IMR-90 (cell line): ENCODE measurements at regions not wholly inside any gene's neighbourhood (a gene's known extent, or its start where the extent isn't known, plus 50 kb on each side); places are given as distances from the start of the nearest gene placed in this dataset.
A peak's percentile ranks its signal among the peaks of the same experiment; 100 is the strongest.

Source experiments
- ATAC-seq: fragments of 200-7000 bp; cut with Tn5 transposase; 2 replicates; pipeline ENCODE4 v1.9.1; 2020; ENCODE audit warnings: low read depth, mild to moderate bottlenecking, moderate library complexity
- BruUV-seq: library from RNA; stranded (reverse); fragments of 400-500 nt; replicated peaks from 2 replicates; lab custom pipeline; 2021; lab: Mats Ljungman, UMichigan
- CTCF ChIA-PET: fragments of 300-600 bp; formaldehyde crosslinking; extraction: SDS; loops from one replicate; lab custom pipeline; 2021; ENCODE audit warnings: antibody characterized with exemption; lab: Yijun Ruan, JAX
- POLR2A ChIA-PET: fragments of 300-600 bp; sonication (Branson Sonifier 250); formaldehyde crosslinking; loops from one replicate; lab custom pipeline; 2022; ENCODE audit warnings: antibody characterized with exemption; ENCODE audit not compliant: unreplicated experiment; lab: Charles Lee
- DNase-seq: peaks from one replicate; pipeline ENCODE4 v3.0.0; 2013
- H2AFZ ChIP-seq: replicated peaks from 2 replicates; pipeline ENCODE3; 2013; ENCODE audit warnings: low read length, mild to moderate bottlenecking; ENCODE audit not compliant: poor library complexity
- H2AK5ac ChIP-seq: 2 replicates; pipeline ENCODE4 v1.6.1; 2013; ENCODE audit warnings: low read depth, low read length, inconsistent platforms
- H2AK9ac ChIP-seq: replicated peaks from 2 replicates; pipeline ENCODE3; 2013; ENCODE audit warnings: mild to moderate bottlenecking, low read depth, low read length, moderate library complexity; ENCODE audit not compliant: poor library complexity
- H2BK120ac ChIP-seq: 2 replicates; pipeline ENCODE4 v1.6.1; 2013; ENCODE audit warnings: low read depth, low read length, inconsistent platforms
- H2BK15ac ChIP-seq: 3 replicates; pipeline ENCODE4 v1.6.1; 2013; ENCODE audit warnings: low read depth, low read length, inconsistent platforms
- H2BK20ac ChIP-seq: 2 replicates; pipeline ENCODE4 v1.6.1; 2013; ENCODE audit warnings: low read depth, mild to moderate bottlenecking, inconsistent platforms, low read length, moderate library complexity
- H2BK5ac ChIP-seq: 2 replicates; pipeline ENCODE4 v1.6.1; 2013; ENCODE audit warnings: mild to moderate bottlenecking, low read depth, low read length, inconsistent platforms; ENCODE audit not compliant: poor library complexity, severe bottlenecking
- H3K14ac ChIP-seq: replicated peaks from 2 replicates; pipeline ENCODE4 v1.6.1; 2013; ENCODE audit warnings: low read depth, low read length, inconsistent platforms
- H3K18ac ChIP-seq: 2 replicates; pipeline ENCODE4 v1.6.1; 2013; ENCODE audit warnings: low read depth, low read length, control low read depth
- H3K23ac ChIP-seq: 2 replicates; pipeline ENCODE4 v1.6.1; 2013; ENCODE audit warnings: low read depth, low read length, inconsistent platforms
- H3K27ac ChIP-seq: 2 replicates; pipeline ENCODE4 v1.5.1; 2013; ENCODE audit warnings: mild to moderate bottlenecking, control low read depth, low read length; ENCODE audit not compliant: insufficient read depth
- H3K27me3 ChIP-seq: 2 replicates; pipeline ENCODE4 v1.6.1; 2013; ENCODE audit warnings: low read length; ENCODE audit not compliant: control insufficient read depth, insufficient read depth
- H3K36me3 ChIP-seq: 2 replicates; pipeline ENCODE4 v1.6.1; 2013; ENCODE audit warnings: low read length, mixed read lengths; ENCODE audit not compliant: control insufficient read depth, insufficient read depth
- H3K4ac ChIP-seq: 2 replicates; pipeline ENCODE4 v1.6.1; 2013; ENCODE audit warnings: low read depth, low read length, inconsistent platforms
- H3K4me1 ChIP-seq: 2 replicates; pipeline ENCODE4 v1.6.1; 2013; ENCODE audit warnings: low read length, mixed read lengths; ENCODE audit not compliant: control insufficient read depth, insufficient read depth
- H3K4me2 ChIP-seq: 2 replicates; pipeline ENCODE4 v1.6.1; 2013; ENCODE audit warnings: low read depth, mild to moderate bottlenecking, control low read depth, low read length, moderate library complexity
- H3K4me3 ChIP-seq: 2 replicates; pipeline ENCODE4 v1.5.1; 2013; ENCODE audit warnings: low read depth, mild to moderate bottlenecking, control low read depth, low read length, moderate library complexity; ENCODE audit not compliant: insufficient read depth
- H3K56ac ChIP-seq: 2 replicates; pipeline ENCODE4 v1.6.1; 2013; ENCODE audit warnings: low read length, inconsistent platforms; ENCODE audit not compliant: insufficient read depth; ENCODE audit errors: extremely low read depth
- H3K79me1 ChIP-seq, 2 experiments: 2 replicates each; pipeline ENCODE4 v1.6.1; 2013; ENCODE audit warnings: low read length in 2 of 2, inconsistent platforms in 1 of 2, low read depth in 1 of 2
- H3K9ac ChIP-seq: 2 replicates; pipeline ENCODE4 v1.6.1; 2013; ENCODE audit warnings: low read depth, low read length, control low read depth
- H3K9me1 ChIP-seq: 2 replicates; pipeline ENCODE4 v1.6.1; 2013; ENCODE audit warnings: low read length, inconsistent platforms; ENCODE audit not compliant: insufficient read depth
- H3K9me3 ChIP-seq: 2 replicates; pipeline ENCODE4 v1.6.1; 2013; ENCODE audit warnings: low read length; ENCODE audit not compliant: control insufficient read depth, insufficient read depth
- H4K20me1 ChIP-seq: 2 replicates; pipeline ENCODE4 v1.6.1; 2013; ENCODE audit warnings: low read length, inconsistent platforms; ENCODE audit not compliant: insufficient read depth
- H4K5ac ChIP-seq: 2 replicates; pipeline ENCODE4 v1.6.1; 2013; ENCODE audit warnings: mild to moderate bottlenecking, low read depth, low read length, control low read depth
- H4K8ac ChIP-seq, 2 experiments: 2 replicates each; pipeline ENCODE4 v1.6.1; 2013; ENCODE audit warnings: low read depth in 2 of 2, low read length in 2 of 2, control low read depth in 1 of 2, inconsistent platforms in 1 of 2
- H4K91ac ChIP-seq: 2 replicates; pipeline ENCODE4 v1.6.1; 2013; ENCODE audit warnings: low read depth, low read length, inconsistent platforms; ENCODE audit not compliant: insufficient read depth
- BHLHE40 ChIP-seq: fragments of 150-350 bp; IDR thresholded peaks from 2 replicates; pipeline ENCODE4 v1.6.1; 2016; ENCODE audit warnings: mild to moderate bottlenecking, low read depth, low read length
- CEBPB ChIP-seq: IDR thresholded peaks from 2 replicates; pipeline ENCODE4 v1.6.1; 2012; ENCODE audit warnings: low read depth, low read length, improper control_type of control experiment
- CHD1 ChIP-seq: IDR thresholded peaks from 2 replicates; pipeline ENCODE4 v1.6.1; 2012; ENCODE audit warnings: low read depth, low read length, improper control_type of control experiment
- CTCF ChIP-seq: conservative IDR thresholded peaks from 2 replicates; pipeline ENCODE4 v1.5.1; 2012; ENCODE audit warnings: mild to moderate bottlenecking, low read depth, low read length, improper control_type of control experiment
- ELK1 ChIP-seq: fragments of 150-350 bp; IDR thresholded peaks from 2 replicates; pipeline ENCODE4 v1.6.1; 2016; ENCODE audit warnings: low read depth, mild to moderate bottlenecking, low read length, moderate library complexity, borderline replicate concordance
- FOS ChIP-seq: fragments of 150-350 bp; IDR thresholded peaks from 2 replicates; pipeline ENCODE4 v1.6.1; 2016; ENCODE audit warnings: low read depth, low read length
- MAFK ChIP-seq: IDR thresholded peaks from 2 replicates; pipeline ENCODE4 v1.6.1; 2012; ENCODE audit warnings: low read depth, low read length, improper control_type of control experiment
- MAZ ChIP-seq: IDR thresholded peaks from 2 replicates; pipeline ENCODE4 v1.6.1; 2012; ENCODE audit warnings: low read depth, mild to moderate bottlenecking, low read length, improper control_type of control experiment, moderate library complexity, borderline replicate concordance
- MXI1 ChIP-seq: IDR thresholded peaks from 2 replicates; pipeline ENCODE4 v1.6.1; 2012; ENCODE audit warnings: low read depth, mild to moderate bottlenecking, low read length, moderate library complexity, borderline replicate concordance
- NFE2L2 ChIP-seq: fragments of 150-350 bp; IDR thresholded peaks from 2 replicates; pipeline ENCODE4 v1.6.1; 2016; ENCODE audit warnings: low read depth, mild to moderate bottlenecking, low read length
- POLR2A ChIP-seq: IDR thresholded peaks from 2 replicates; pipeline ENCODE4 v1.6.1; 2012; ENCODE audit warnings: mild to moderate bottlenecking, low read depth, low read length
- RAD21 ChIP-seq: IDR thresholded peaks from 2 replicates; pipeline ENCODE4 v1.6.1; 2012; ENCODE audit warnings: low read length, improper control_type of control experiment
- RCOR1 ChIP-seq: IDR thresholded peaks from 2 replicates; pipeline ENCODE4 v1.6.1; 2012; ENCODE audit warnings: mild to moderate bottlenecking, low read length, improper control_type of control experiment; ENCODE audit not compliant: insufficient replicate concordance
- RFX5 ChIP-seq: IDR thresholded peaks from 2 replicates; pipeline ENCODE4 v1.8.0; 2012; ENCODE audit warnings: low read depth, mild to moderate bottlenecking, low read length, moderate library complexity
- SMC3 ChIP-seq: fragments of 150-350 bp; IDR thresholded peaks from 2 replicates; pipeline ENCODE4 v1.6.1; 2016; ENCODE audit warnings: low read depth, mild to moderate bottlenecking, antibody characterized with exemption, low read length, moderate library complexity
- dilution Hi-C: fragments of 300-500 bp; cut with HindIII; formaldehyde crosslinking; loops from one replicate; pipeline ENCODE4 v1.14.3; 2018; ENCODE audit warnings: low sequenced_read_pairs; ENCODE audit not compliant: unreplicated experiment
- in situ Hi-C: fragments of 300-500 bp; cut with MboI; formaldehyde crosslinking; loops from 3 replicates; pipeline ENCODE4 v1.14.3; 2019; ENCODE audit warnings: low sequenced_read_pairs, inconsistent platforms, mixed read lengths
- intact Hi-C: fragments of 100-400 bp; cut with micrococcal nuclease; formaldehyde crosslinking; loops from 2 replicates; pipeline ENCODE4 v1.10.0; 2022

GRCh38 chr3:132255041-132255745 lies 62.0 kb upstream of the ACP3 start (continued):
- TF ChIP-seq RAD21 (no peak), RFX5 (no peak)

- intact Hi-C loops = loop anchor here (1.0 to 5.0 kb wide), 3 partner anchors 86 to 385 kb away; no protein-coding TSS in a partner anchor
- no peak overlapping the region for H2AK5ac ChIP-seq
- H3K4me3 ChIP-seq = no peak overlapping the region
- CTCF ChIA-PET = interaction anchor here (0.6 to 2.1 kb wide), 17 partner anchors 9 to 388 kb away, joined by 3 to 26 read pairs (median 4); no protein-coding TSS in a partner anchor
- BruUV-seq = no TSS peak
- POLR2A ChIA-PET = no interaction called here
- H3K23ac ChIP-seq = no peak overlapping the region
- ATAC-seq (peak; percentile 50; the same call in 1 of the 2 replicates), DNase-seq (peak; percentile 56)
- no peak overlapping the region for H2AFZ ChIP-seq
- H3K36me3 ChIP-seq = no peaks in the 10 kb centered on the region
- no peak overlapping the region for H2BK120ac ChIP-seq
- no peak overlapping the region for H3K27ac ChIP-seq
- H3K9ac ChIP-seq = no peak overlapping the region
- H3K79me1 ChIP-seq = no peaks in the 10 kb centered on the region
- no peak overlapping the region for H4K5ac ChIP-seq
- in situ Hi-C loops = loop anchor here (5.0 to 25.0 kb wide), 3 partner anchors 90 to 380 kb away; no protein-coding TSS in a partner anchor
- no peaks in the 10 kb centered on the region for H3K9me3 ChIP-seq
- H3K4me1 ChIP-seq = peaks cover 8% of the 10 kb centered on the region
- H2BK15ac ChIP-seq = no peak overlapping the region
- no peak overlapping the region for H3K4me2 ChIP-seq
- H3K4ac ChIP-seq = no peak overlapping the region
- no peak overlapping the region for H4K91ac ChIP-seq
- H3K18ac ChIP-seq = no peak overlapping the region
- dilution Hi-C loops = no loop called here
- no peak overlapping the region for H3K14ac ChIP-seq
- no peak overlapping the region for H2AK9ac ChIP-seq
- no peak overlapping the region for H2BK5ac ChIP-seq
- 0 out of 2 replicates have a peak, but pooled peaks cover 3% of the 10 kb centered on the region for H3K9me1 ChIP-seq
- H4K20me1 ChIP-seq = no peaks in the 10 kb centered on the region
- H4K8ac ChIP-seq = no peak overlapping the region
- H3K56ac ChIP-seq = no peak overlapping the region
- H3K27me3 ChIP-seq = peaks cover 2% of the 10 kb centered on the region; the same call in 1 of the 2 replicates
- H2BK20ac ChIP-seq = no peak overlapping the region
- TF ChIP-seq CTCF (peak; percentile 54), ELK1 (no peak), POLR2A (no peak), RCOR1 (no peak), RFX5 (no peak), MAZ (no peak), MXI1 (no peak), BHLHE40 (no peak), NFE2L2 (no peak), CHD1 (no peak), SMC3 (peak; percentile 48; the same call in 1 of the 2 replicates), FOS (no peak), MAFK (no peak), CEBPB (no peak)
Measured at GRCh38 chr3:132256989-132257388, 60.2 kb upstream of the ACP3 start.
